Osteocyte (in vitro differentiated cells): ENCODE measurements at regions not wholly inside any gene's neighbourhood (a gene's known extent, or its start where the extent isn't known, plus 50 kb on each side); places are given as distances from the start of the nearest gene placed in this dataset.

Source experiments
- DNase-seq: peaks from one replicate; pipeline ENCODE4 v3.0.0; 2021; ENCODE audit warnings: mixed read lengths; ENCODE audit not compliant: unreplicated experiment; ENCODE audit errors: extremely low spot score
- H3K27ac Mint-ChIP-seq: one replicate; pipeline ENCODE4 v1.8.0; 2021; ENCODE audit warnings: mild to moderate bottlenecking, mixed read lengths; ENCODE audit not compliant: unreplicated experiment
- H3K27me3 Mint-ChIP-seq: one replicate; pipeline ENCODE4 v1.8.0; 2021; ENCODE audit warnings: mixed read lengths; ENCODE audit not compliant: unreplicated experiment
- H3K36me3 Mint-ChIP-seq: one replicate; pipeline ENCODE4 v1.8.0; 2021; ENCODE audit warnings: mixed read lengths; ENCODE audit not compliant: unreplicated experiment
- H3K4me1 Mint-ChIP-seq: one replicate; pipeline ENCODE4 v1.8.0; 2021; ENCODE audit warnings: mixed read lengths; ENCODE audit not compliant: unreplicated experiment
- H3K4me3 Mint-ChIP-seq: one replicate; pipeline ENCODE4 v1.8.0; 2021; ENCODE audit warnings: mild to moderate bottlenecking, moderate library complexity, mixed read lengths; ENCODE audit not compliant: unreplicated experiment
- H3K9me3 Mint-ChIP-seq: one replicate; pipeline ENCODE4 v1.8.0; 2021; ENCODE audit warnings: mixed read lengths; ENCODE audit not compliant: unreplicated experiment
- CTCF ChIP-seq: fragments of 200-600 bp; sonication (generic); IDR thresholded peaks from 2 replicates; pipeline ENCODE4 v1.5.0; 2021; ENCODE audit warnings: antibody characterized with exemption, mild to moderate bottlenecking, moderate library complexity

- Mint-ChIP-seq H3K27ac (no peak overlapping the region), H3K27me3 (no peaks in the 10 kb centered on the region), H3K9me3 (no peaks in the 10 kb centered on the region)
Observed at GRCh38 chr5:58018016-58018415, 441.9 kb downstream of the PLK2 start.

DNA sequence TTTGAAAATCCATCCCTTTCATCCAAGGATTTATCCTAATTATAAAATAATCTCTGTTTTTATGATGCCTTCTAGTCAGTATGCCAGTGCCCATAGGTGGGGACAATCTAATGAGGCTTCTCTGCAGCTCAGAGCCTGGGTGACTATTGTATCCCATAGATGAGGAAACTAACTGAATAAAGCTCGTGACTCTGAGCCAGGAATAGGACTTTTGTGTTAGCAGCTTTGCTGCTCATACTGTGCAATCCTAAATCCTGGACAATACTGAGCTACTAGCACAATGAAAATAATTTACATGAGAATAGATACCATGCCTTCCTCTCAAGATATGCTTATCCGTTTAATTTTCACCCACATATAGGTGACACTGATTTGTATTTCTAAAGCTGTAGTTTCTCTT is 443.0 kb downstream of the PLK2 start:
- Mint-ChIP-seq H3K9me3 (no peaks in the 10 kb centered on the region), H3K27ac (no peak overlapping the region), H3K27me3 (no peaks in the 10 kb centered on the region), H3K4me1 (peaks cover 9% of the 10 kb centered on the region), H3K4me3 (no peak overlapping the region), H3K36me3 (no peaks in the 10 kb centered on the region)
- DNase-seq: no peak
- no peak for TF ChIP-seq CTCF

More at GRCh38 chr5:58018016-58018415, 441.9 kb downstream of the PLK2 start:
- DNase-seq: no peak
- TF ChIP-seq CTCF: no peak
- H3K4me1 Mint-ChIP-seq: peaks cover 9% of the 10 kb centered on the region
- H3K36me3 Mint-ChIP-seq: no peaks in the 10 kb centered on the region
- no peak overlapping the region for H3K4me3 Mint-ChIP-seq

- no peaks in the 10 kb centered on the region for H3K9me3 Mint-ChIP-seq
- no peak overlapping the region for H3K4me3 Mint-ChIP-seq
- no peaks in the 10 kb centered on the region for H3K36me3 Mint-ChIP-seq
- peaks cover 6% of the 10 kb centered on the region for H3K4me1 Mint-ChIP-seq
- no peak overlapping the region for H3K27ac Mint-ChIP-seq
- DNase-seq: no peak
- no peaks in the 10 kb centered on the region for H3K27me3 Mint-ChIP-seq
- TF ChIP-seq CTCF: no peak
Observed at GRCh38 chr5:58016358-58016757, 443.5 kb downstream of the PLK2 start.

GRCh38 chr5:58015175-58015574 is 444.7 kb downstream of the PLK2 start:
- H3K4me1 Mint-ChIP-seq: no peaks in the 10 kb centered on the region
- DNase-seq: no peak
- H3K4me3 Mint-ChIP-seq: no peak overlapping the region
- H3K36me3 Mint-ChIP-seq: no peaks in the 10 kb centered on the region
- no peak for TF ChIP-seq CTCF
- no peaks in the 10 kb centered on the region for H3K27me3 Mint-ChIP-seq
- H3K27ac Mint-ChIP-seq: no peak overlapping the region
- H3K9me3 Mint-ChIP-seq: no peaks in the 10 kb centered on the region

DNA sequence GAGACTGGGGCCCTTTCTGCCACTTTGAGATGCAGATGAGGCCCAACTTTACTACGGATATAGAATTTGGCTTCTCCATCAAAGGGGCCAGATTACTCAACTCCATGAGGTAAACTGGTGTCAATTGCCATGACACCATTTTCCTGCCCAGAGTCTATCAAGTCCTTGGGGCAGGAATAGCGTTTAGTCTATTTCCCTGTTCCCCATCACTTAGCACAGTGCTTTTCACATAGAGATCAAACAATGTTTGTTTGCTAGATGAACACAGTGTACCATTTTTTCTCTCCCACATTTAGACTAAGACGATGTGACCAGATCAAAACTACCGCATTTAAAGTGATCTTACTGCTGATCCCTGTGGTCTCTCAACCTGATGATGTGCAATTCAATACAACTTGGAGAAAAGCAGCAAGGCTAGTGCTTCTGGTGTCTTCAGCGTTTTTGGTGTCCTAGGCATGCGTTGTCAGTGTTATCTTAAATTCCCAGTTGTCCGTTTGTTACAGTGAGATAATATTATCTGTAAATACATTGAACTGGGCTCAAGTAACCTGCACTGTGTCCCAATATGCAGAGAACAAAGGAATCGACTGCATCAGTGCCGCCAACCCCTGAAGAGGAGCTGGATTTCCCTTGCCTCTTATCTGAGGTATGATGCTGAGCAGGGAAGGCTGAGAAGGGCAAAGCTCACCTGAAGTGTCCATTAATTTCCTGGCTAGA is 446.2 kb downstream of the PLK2 start:
- H3K27me3 Mint-ChIP-seq: no peaks in the 10 kb centered on the region
- no peak for DNase-seq
- H3K9me3 Mint-ChIP-seq: no peaks in the 10 kb centered on the region
- H3K4me1 Mint-ChIP-seq: no peaks in the 10 kb centered on the region
- no peak overlapping the region for H3K27ac Mint-ChIP-seq
- H3K4me3 Mint-ChIP-seq: no peak overlapping the region
- TF ChIP-seq CTCF: no peak
- H3K36me3 Mint-ChIP-seq: no peaks in the 10 kb centered on the region
